HCT116 (cell line): ENCODE measurements at regions not wholly inside any gene's neighbourhood (a gene's known extent, or its start where the extent isn't known, plus 50 kb on each side); places are given as distances from the start of the nearest gene placed in this dataset.
A peak's percentile ranks its signal among the peaks of the same experiment; 100 is the strongest.

Source experiments
- ATAC-seq: fragments of 200-7000 bp; cut with Tn5 transposase; 2 replicates; pipeline ENCODE4 v1.9.1; 2020; ENCODE audit warnings: mild to moderate bottlenecking, moderate library complexity
- BruUV-seq: library from RNA; stranded (reverse); fragments of 400-500 nt; replicated peaks from 2 replicates; lab custom pipeline; 2021; lab: Mats Ljungman, UMichigan
- CTCF ChIA-PET: fragments of 300-600 bp; sonication (Branson Sonifier 250); formaldehyde crosslinking; loops from one replicate; lab custom pipeline; 2021; ENCODE audit warnings: antibody characterized with exemption; lab: Charles Lee
- POLR2A ChIA-PET: fragments of 300-600, 350-600 bp; sonication (Branson Sonifier 250); formaldehyde crosslinking; loops from one replicate; lab custom pipeline; 2021; ENCODE audit warnings: antibody characterized with exemption; lab: Charles Lee
- RAD21 ChIA-PET, 2 experiments: fragments of 300-600 bp; sonication (Branson Sonifier 250); formaldehyde crosslinking; loops; one replicate each; lab custom pipeline; 2023; ENCODE audit warnings: low total read pairs in 2 of 2; ENCODE audit not compliant: uncharacterized antibody in 2 of 2, unreplicated experiment in 2 of 2, low non-redundant PET in 1 of 2; lab: Charles Lee
- DNase-seq: peaks from one replicate; pipeline ENCODE4 v3.0.0-alpha.2; 2010; ENCODE audit warnings: low read depth, low spot score
- H2AFZ ChIP-seq: fragments of 200-600 bp; shearing (Covaris generic), sonication (generic); 2 replicates; pipeline ENCODE4 v1.6.1; 2017; ENCODE audit warnings: low read depth, mixed run types, mixed read lengths, antibody characterized with exemption, low read length; ENCODE audit not compliant: poor library complexity, severe bottlenecking
- H3K27ac ChIP-seq: 2 replicates; pipeline ENCODE4 v1.5.1; 2012; ENCODE audit warnings: low read depth, low read length
- H3K27me3 ChIP-seq: fragments of 200-600 bp; sonication (generic); 2 replicates; pipeline ENCODE4 v1.6.1; 2016; ENCODE audit warnings: mixed run types, low read length, mixed read lengths; ENCODE audit not compliant: insufficient read depth
- H3K36me3 ChIP-seq, 2 experiments: fragments of 200-500 bp in 1 of 2; fragments of 200-600 bp in 1 of 2; sonication (Bioruptor generic) in 1 of 2; sonication (generic) in 1 of 2; 2 replicates each; pipeline versions ENCODE4 v1.5.1 to v1.6.1; 2014 to 2016; ENCODE audit warnings: low read length in 2 of 2, inconsistent platforms in 1 of 2, mixed read lengths in 1 of 2, mixed run types in 1 of 2; ENCODE audit not compliant: insufficient read depth in 2 of 2, control insufficient read depth in 1 of 2
- H3K4me1 ChIP-seq, 2 experiments: fragments of 200-600 bp in 1 of 2; sonication (generic) in 1 of 2; 2 replicates each; pipeline versions ENCODE4 v1.5.1 to v1.6.1; 2012 to 2017; ENCODE audit warnings: low read length in 2 of 2, inconsistent platforms in 1 of 2, mild to moderate bottlenecking in 1 of 2, mixed read lengths in 1 of 2, mixed run types in 1 of 2, moderate library complexity in 1 of 2; ENCODE audit not compliant: insufficient read depth in 2 of 2, control insufficient read depth in 1 of 2
- H3K4me2 ChIP-seq: fragments of 200-600 bp; sonication (generic); 2 replicates; pipeline ENCODE4 v1.6.1; 2017; ENCODE audit warnings: mixed run types, low read length, mixed read lengths
- H3K4me3 ChIP-seq, 2 experiments: fragments of 200-600 bp in 1 of 2; sonication (generic) in 1 of 2; replicated peaks in 1 of 2; 2 replicates each; pipeline ENCODE4 v1.5.1; 2011 to 2016; ENCODE audit warnings: low read length in 2 of 2, control low read depth in 1 of 2, low read depth in 1 of 2, mild to moderate bottlenecking in 1 of 2, mixed read lengths in 1 of 2, mixed run types in 1 of 2
- H3K79me2 ChIP-seq: fragments of 200-600 bp; sonication (generic); 2 replicates; pipeline ENCODE4 v1.6.1; 2017; ENCODE audit warnings: mild to moderate bottlenecking, mixed run types, low read length, moderate library complexity, mixed read lengths; ENCODE audit not compliant: insufficient read depth
- H3K9ac ChIP-seq: fragments of 200-600 bp; sonication (generic); 2 replicates; pipeline ENCODE4 v1.6.1; 2016; ENCODE audit warnings: low read length, mixed read lengths
- H3K9me2 ChIP-seq: fragments of 200-600 bp; sonication (generic), shearing (Covaris generic); 2 replicates; pipeline ENCODE4 v1.6.1; 2017; ENCODE audit warnings: mixed run types, mild to moderate bottlenecking, moderate library complexity; ENCODE audit not compliant: insufficient read depth
- H3K9me3 ChIP-seq, 2 experiments: fragments of 200-500 bp in 1 of 2; fragments of 200-600 bp in 1 of 2; sonication (Bioruptor generic) in 1 of 2; sonication (generic) in 1 of 2; 2 replicates each; pipeline ENCODE4 v1.6.1; 2014 to 2017; ENCODE audit warnings: low read length in 2 of 2, mixed read lengths in 2 of 2, inconsistent platforms in 1 of 2, low read depth in 1 of 2, mild to moderate bottlenecking in 1 of 2, mixed run types in 1 of 2, moderate library complexity in 1 of 2; ENCODE audit not compliant: control insufficient read depth in 1 of 2, insufficient read depth in 1 of 2
- H4K20me1 ChIP-seq: fragments of 200-600 bp; sonication (generic), shearing (Covaris generic); 2 replicates; pipeline ENCODE4 v1.6.1; 2017; ENCODE audit warnings: mixed run types, mild to moderate bottlenecking, moderate library complexity; ENCODE audit not compliant: insufficient read depth
- SP1 ChIP-seq: IDR thresholded peaks from 2 replicates; pipeline ENCODE4 v1.6.1; 2012; ENCODE audit warnings: low read depth
- intact Hi-C: fragments of 100-400 bp; cut with micrococcal nuclease; formaldehyde crosslinking; loops from 2 replicates; pipeline ENCODE4 v1.10.0; 2022
- TF ChIP-seq, protein P1 (sequence below), 3 experiments: fragments of 200-600 bp in 1 of 3; sonication (generic) in 1 of 3; IDR thresholded peaks in 2 of 3; conservative IDR thresholded peaks in 1 of 3; 2 replicates each; pipeline ENCODE4 v1.5.1; 2012 to 2017; ENCODE audit warnings: low read depth in 2 of 3, low read length in 2 of 3, antibody characterized with exemption in 1 of 3, borderline replicate concordance in 1 of 3, control low read depth in 1 of 3, mild to moderate bottlenecking in 1 of 3, mixed read lengths in 1 of 3, mixed run types in 1 of 3, moderate library complexity in 1 of 3; ENCODE audit not compliant: insufficient read depth in 1 of 3

- ChIA-PET POLR2A (no interaction called here), RAD21 (no interaction called here), CTCF (no interaction called here)
- Histone ChIP-seq H3K27me3 (no peaks in the 10 kb centered on the region), H3K27ac (no peak overlapping the region), H3K9me3 (no peaks in the 10 kb centered on the region), H2AFZ (no peak overlapping the region), H4K20me1 (no peaks in the 10 kb centered on the region), H3K4me1 (peaks cover 0 to 8% of the 10 kb centered on the region in 2 experiments; a peak in 1 of 4 replicates), H3K36me3 (no peaks in the 10 kb centered on the region), H3K4me3 (no peak overlapping the region), H3K9me2 (no peaks in the 10 kb centered on the region), H3K4me2 (no peak overlapping the region), H3K9ac (no peak overlapping the region), H3K79me2 (no peaks in the 10 kb centered on the region)
- BruUV-seq = no TSS peak
- intact Hi-C loops = no loop called here
- TF ChIP-seq SP1 = no peak
- TF ChIP-seq, protein P1, sequence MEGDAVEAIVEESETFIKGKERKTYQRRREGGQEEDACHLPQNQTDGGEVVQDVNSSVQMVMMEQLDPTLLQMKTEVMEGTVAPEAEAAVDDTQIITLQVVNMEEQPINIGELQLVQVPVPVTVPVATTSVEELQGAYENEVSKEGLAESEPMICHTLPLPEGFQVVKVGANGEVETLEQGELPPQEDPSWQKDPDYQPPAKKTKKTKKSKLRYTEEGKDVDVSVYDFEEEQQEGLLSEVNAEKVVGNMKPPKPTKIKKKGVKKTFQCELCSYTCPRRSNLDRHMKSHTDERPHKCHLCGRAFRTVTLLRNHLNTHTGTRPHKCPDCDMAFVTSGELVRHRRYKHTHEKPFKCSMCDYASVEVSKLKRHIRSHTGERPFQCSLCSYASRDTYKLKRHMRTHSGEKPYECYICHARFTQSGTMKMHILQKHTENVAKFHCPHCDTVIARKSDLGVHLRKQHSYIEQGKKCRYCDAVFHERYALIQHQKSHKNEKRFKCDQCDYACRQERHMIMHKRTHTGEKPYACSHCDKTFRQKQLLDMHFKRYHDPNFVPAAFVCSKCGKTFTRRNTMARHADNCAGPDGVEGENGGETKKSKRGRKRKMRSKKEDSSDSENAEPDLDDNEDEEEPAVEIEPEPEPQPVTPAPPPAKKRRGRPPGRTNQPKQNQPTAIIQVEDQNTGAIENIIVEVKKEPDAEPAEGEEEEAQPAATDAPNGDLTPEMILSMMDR (IDR thresholded peaks at IDR 0.05 in 2 of 3, conservative IDR thresholded peaks at IDR 0.05 in 1 of 3; ENCODE audit: borderline replicate concordance in 1 of 3, insufficient read depth in 1 of 3, low read depth in 2 of 3, low read length in 2 of 3) = peak in 2 of 3 experiments; percentile 14 to 17; a peak in 1 of 6 replicates
- ATAC-seq (peak; percentile 55; the same call in 1 of the 2 replicates), DNase-seq (no peak)
Measured at GRCh38 chr1:56434740-56435139, 144.6 kb downstream of the PLPP3 start.

DNA sequence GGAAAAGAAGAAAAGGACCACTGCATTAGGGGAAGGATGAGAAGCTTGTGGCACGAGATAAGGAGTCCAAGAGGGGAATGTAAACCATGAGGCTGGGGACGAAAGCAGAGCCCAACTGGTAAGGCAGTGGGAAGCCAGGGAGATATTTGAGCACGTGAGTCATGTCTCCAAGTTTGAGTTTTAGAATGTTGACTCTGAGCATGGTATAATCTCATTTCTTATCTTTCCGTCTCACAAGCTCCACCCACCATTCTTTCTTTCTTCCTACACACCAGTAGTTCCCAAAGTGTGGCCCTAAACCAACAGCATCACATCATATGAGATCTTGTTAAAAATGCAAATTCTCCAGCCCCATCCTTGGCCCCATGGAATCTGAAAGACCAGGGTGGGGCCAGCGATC lies 145.3 kb downstream of the PLPP3 start:
- ChIA-PET CTCF (no interaction called here), RAD21 (no interaction called here), POLR2A (no interaction called here)
- no peaks in the 10 kb centered on the region for H3K27me3 ChIP-seq
- BruUV-seq = no TSS peak
- no peak overlapping the region for H3K27ac ChIP-seq
- H3K9me2 ChIP-seq = no peaks in the 10 kb centered on the region
- H3K4me1 ChIP-seq = peaks cover 0 to 8% of the 10 kb centered on the region in 2 experiments; a peak in 1 of 4 replicates
- no peaks in the 10 kb centered on the region for H3K79me2 ChIP-seq
- no peaks in the 10 kb centered on the region for H3K9me3 ChIP-seq
- no peak for ATAC-seq
- no peak overlapping the region for H3K4me2 ChIP-seq
- H4K20me1 ChIP-seq = no peaks in the 10 kb centered on the region
- H3K9ac ChIP-seq = no peak overlapping the region
- H2AFZ ChIP-seq = no peak overlapping the region
- DNase-seq = no peak
- intact Hi-C loops = no loop called here
- H3K4me3 ChIP-seq = no peak overlapping the region
- TF ChIP-seq, protein P1 (IDR thresholded peaks at IDR 0.05 in 2 of 3, conservative IDR thresholded peaks at IDR 0.05 in 1 of 3; ENCODE audit: borderline replicate concordance in 1 of 3, insufficient read depth in 1 of 3, low read depth in 2 of 3, low read length in 2 of 3) = no peak
- no peaks in the 10 kb centered on the region for H3K36me3 ChIP-seq
